ENCODE measurements at regions not wholly inside any gene's neighbourhood (a gene's known extent, or its start where the extent isn't known, plus 50 kb on each side); places are given as distances from the start of the nearest gene placed in this dataset.

DNA sequence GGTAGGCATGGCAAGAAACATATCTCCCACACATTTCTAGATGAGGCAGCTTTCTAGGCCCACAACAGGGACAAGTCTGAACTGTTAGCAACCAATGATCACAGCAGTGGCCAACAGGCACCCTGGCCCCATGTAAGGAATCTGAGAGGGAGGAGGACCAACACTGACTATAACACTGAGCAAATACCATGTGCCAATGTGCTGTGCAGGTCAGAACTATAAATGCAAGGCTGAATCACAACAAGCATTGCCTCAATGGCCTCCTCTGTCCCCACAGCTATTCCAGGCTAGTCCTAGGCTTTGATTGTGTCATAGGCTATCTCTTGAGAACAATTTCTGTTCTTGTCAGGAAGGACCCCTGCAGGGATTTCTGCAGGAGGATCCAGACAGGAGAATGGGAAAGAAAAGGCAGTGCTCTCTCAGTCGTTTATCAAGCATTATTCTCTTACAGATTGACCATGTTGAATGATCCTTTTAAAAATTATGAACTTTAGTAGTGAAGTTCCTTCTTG lies 221.2 kb downstream of the TLE1 start:
- Histone ChIP-seq H3K36me3 (ENCODE audit: control insufficient read depth, insufficient read depth, low read length) (no peaks in the 10 kb centered on the region), H3K9me3 (ENCODE audit: control insufficient read depth, low read length) (no peaks in the 10 kb centered on the region), H3K4me3 (ENCODE audit: extremely low read depth, insufficient read depth, low read length, poor library complexity, severe bottlenecking) (no peak overlapping the region), H3K27ac (ENCODE audit: low read depth, low read length, severe bottlenecking) (no peak overlapping the region), H3K4me1 (ENCODE audit: control insufficient read depth, insufficient read depth, low read length, poor library complexity, severe bottlenecking) (no peaks in the 10 kb centered on the region)
- WGBS, 2 experiments (ENCODE audit: insufficient coverage in 2 of 2) = no CpG with 5 or more reads among the region's 1 CpG

GRCh38 chr9:81466981-81467380 lies 222.4 kb downstream of the TLE1 start:
- 65 to 84% methylated on average over 2 to 3 of the region's 5 CpGs for WGBS, 2 experiments (ENCODE audit: insufficient coverage in 2 of 2)
- Histone ChIP-seq H3K4me1 (ENCODE audit: control insufficient read depth, insufficient read depth, low read length, poor library complexity, severe bottlenecking) (no peaks in the 10 kb centered on the region), H3K9me3 (ENCODE audit: control insufficient read depth, low read length) (no peaks in the 10 kb centered on the region), H3K4me3 (ENCODE audit: extremely low read depth, insufficient read depth, low read length, poor library complexity, severe bottlenecking) (no peak overlapping the region), H3K36me3 (ENCODE audit: control insufficient read depth, insufficient read depth, low read length) (no peaks in the 10 kb centered on the region), H3K27ac (ENCODE audit: low read depth, low read length, severe bottlenecking) (no peak overlapping the region)

GRCh38 chr9:81465468-81466011 lies 223.8 kb downstream of the TLE1 start:
- WGBS, 2 experiments (ENCODE audit: insufficient coverage in 2 of 2) = 93 to 98% methylated on average over 5 of the region's 6 CpGs
- no peak overlapping the region for H3K27ac ChIP-seq (ENCODE audit: low read depth, low read length, severe bottlenecking)
- no peaks in the 10 kb centered on the region for H3K36me3 ChIP-seq (ENCODE audit: control insufficient read depth, insufficient read depth, low read length)
- H3K4me1 ChIP-seq (ENCODE audit: control insufficient read depth, insufficient read depth, low read length, poor library complexity, severe bottlenecking) = no peaks in the 10 kb centered on the region
- H3K4me3 ChIP-seq (ENCODE audit: extremely low read depth, insufficient read depth, low read length, poor library complexity, severe bottlenecking) = no peak overlapping the region
- no peaks in the 10 kb centered on the region for H3K9me3 ChIP-seq (ENCODE audit: control insufficient read depth, low read length)

DNA sequence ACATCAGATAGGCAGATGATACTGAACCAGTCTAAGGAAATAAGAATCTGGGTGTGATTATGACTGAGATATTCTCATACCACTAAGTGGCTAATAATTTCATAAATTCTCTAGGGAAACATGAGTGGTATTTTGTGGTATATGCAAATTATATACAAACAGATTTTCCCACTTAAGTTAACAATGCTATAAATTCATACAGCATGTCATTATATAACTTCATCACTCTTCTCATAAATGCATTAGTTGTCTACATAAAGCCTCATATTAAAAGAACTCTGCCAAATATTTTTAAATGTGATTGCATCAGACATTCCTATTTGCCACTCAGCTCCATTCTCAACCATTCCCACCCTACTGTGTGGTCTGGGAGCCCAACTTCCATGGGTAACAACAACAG lies 226.5 kb downstream of the TLE1 start:
- Histone ChIP-seq H3K4me3 (ENCODE audit: extremely low read depth, insufficient read depth, low read length, poor library complexity, severe bottlenecking) (no peak overlapping the region), H3K4me1 (ENCODE audit: control insufficient read depth, insufficient read depth, low read length, poor library complexity, severe bottlenecking) (no peaks in the 10 kb centered on the region), H3K9me3 (ENCODE audit: control insufficient read depth, low read length) (no peaks in the 10 kb centered on the region), H3K36me3 (ENCODE audit: control insufficient read depth, insufficient read depth, low read length) (no peaks in the 10 kb centered on the region), H3K27ac (ENCODE audit: low read depth, low read length, severe bottlenecking) (no peak overlapping the region)

- Histone ChIP-seq H3K4me1 (ENCODE audit: control insufficient read depth, insufficient read depth, low read length, poor library complexity, severe bottlenecking) (no peaks in the 10 kb centered on the region), H3K9me3 (ENCODE audit: control insufficient read depth, low read length) (no peaks in the 10 kb centered on the region), H3K27ac (ENCODE audit: low read depth, low read length, severe bottlenecking) (no peak overlapping the region), H3K4me3 (ENCODE audit: extremely low read depth, insufficient read depth, low read length, poor library complexity, severe bottlenecking) (no peak overlapping the region), H3K36me3 (ENCODE audit: control insufficient read depth, insufficient read depth, low read length) (no peaks in the 10 kb centered on the region)
- 77 to 100% methylated on average over 1 to 4 of the region's 5 CpGs for WGBS, 2 experiments (ENCODE audit: insufficient coverage in 2 of 2)
Observed at GRCh38 chr9:81461196-81461595, 228.2 kb downstream of the TLE1 start.

DNA sequence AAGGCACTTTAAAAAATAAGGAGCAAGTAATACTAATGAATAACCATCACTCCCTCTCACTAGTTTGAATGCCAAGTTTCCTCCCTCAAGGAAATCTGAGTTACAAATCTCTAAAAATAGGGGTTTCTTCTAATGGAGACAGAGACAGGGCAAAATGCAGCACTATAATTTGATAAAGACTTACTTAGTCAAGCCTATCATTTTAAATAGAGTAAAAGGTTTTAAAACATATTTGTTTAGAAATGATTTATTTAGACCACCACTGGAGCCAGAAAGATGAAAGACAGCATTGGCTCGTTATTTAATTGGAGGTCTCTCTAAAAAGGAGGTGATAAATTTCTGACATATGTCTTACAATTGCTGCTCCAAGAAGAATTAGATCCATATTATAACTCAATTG lies 228.7 kb downstream of the TLE1 start:
- Histone ChIP-seq H3K9me3 (ENCODE audit: control insufficient read depth, low read length) (no peaks in the 10 kb centered on the region), H3K4me1 (ENCODE audit: control insufficient read depth, insufficient read depth, low read length, poor library complexity, severe bottlenecking) (no peaks in the 10 kb centered on the region), H3K27ac (ENCODE audit: low read depth, low read length, severe bottlenecking) (no peak overlapping the region), H3K36me3 (ENCODE audit: control insufficient read depth, insufficient read depth, low read length) (no peaks in the 10 kb centered on the region), H3K4me3 (ENCODE audit: extremely low read depth, insufficient read depth, low read length, poor library complexity, severe bottlenecking) (no peak overlapping the region)
- no CpG with 5 or more reads among the region's 1 CpG for WGBS, 2 experiments (ENCODE audit: insufficient coverage in 2 of 2)

- Histone ChIP-seq H3K9me3 (ENCODE audit: control insufficient read depth, low read length) (no peaks in the 10 kb centered on the region), H3K36me3 (ENCODE audit: control insufficient read depth, insufficient read depth, low read length) (no peaks in the 10 kb centered on the region), H3K27ac (ENCODE audit: low read depth, low read length, severe bottlenecking) (no peak overlapping the region), H3K4me1 (ENCODE audit: control insufficient read depth, insufficient read depth, low read length, poor library complexity, severe bottlenecking) (no peaks in the 10 kb centered on the region), H3K4me3 (ENCODE audit: extremely low read depth, insufficient read depth, low read length, poor library complexity, severe bottlenecking) (no peak overlapping the region)
Observed at GRCh38 chr9:81459591-81459990, 229.8 kb downstream of the TLE1 start.

DNA sequence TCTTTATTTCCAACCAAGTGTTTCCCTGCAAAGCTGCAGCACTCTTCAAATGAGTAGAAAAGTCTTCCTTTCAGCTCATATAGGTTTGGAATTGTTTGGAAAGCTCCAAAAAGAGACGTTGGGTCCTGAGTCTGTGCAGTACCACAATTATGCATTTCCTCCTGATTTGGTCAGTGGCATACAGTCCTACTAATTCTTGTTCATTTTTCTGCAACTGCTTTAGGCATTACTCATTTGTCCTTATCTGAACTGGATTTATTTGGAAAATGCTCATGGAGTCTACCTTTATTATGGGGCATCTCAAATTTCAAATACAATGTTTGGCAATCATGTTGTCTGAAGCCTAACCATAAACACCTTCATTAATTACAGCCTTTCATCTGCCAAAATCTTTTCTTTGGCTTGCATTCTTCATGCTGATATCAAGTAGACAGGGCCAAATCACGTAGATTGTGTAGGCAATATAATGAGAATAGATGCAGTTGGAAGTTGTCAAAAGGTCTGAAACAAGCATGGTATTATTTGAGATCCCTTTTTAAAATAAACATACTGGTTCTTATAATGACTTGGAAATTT lies 232.8 kb downstream of the TLE1 start:
- H3K4me3 ChIP-seq (ENCODE audit: extremely low read depth, insufficient read depth, low read length, poor library complexity, severe bottlenecking) = no peak overlapping the region
- WGBS, 2 experiments (ENCODE audit: insufficient coverage in 2 of 2) = 100% methylated on average over 1 of the region's 2 CpGs

DNA sequence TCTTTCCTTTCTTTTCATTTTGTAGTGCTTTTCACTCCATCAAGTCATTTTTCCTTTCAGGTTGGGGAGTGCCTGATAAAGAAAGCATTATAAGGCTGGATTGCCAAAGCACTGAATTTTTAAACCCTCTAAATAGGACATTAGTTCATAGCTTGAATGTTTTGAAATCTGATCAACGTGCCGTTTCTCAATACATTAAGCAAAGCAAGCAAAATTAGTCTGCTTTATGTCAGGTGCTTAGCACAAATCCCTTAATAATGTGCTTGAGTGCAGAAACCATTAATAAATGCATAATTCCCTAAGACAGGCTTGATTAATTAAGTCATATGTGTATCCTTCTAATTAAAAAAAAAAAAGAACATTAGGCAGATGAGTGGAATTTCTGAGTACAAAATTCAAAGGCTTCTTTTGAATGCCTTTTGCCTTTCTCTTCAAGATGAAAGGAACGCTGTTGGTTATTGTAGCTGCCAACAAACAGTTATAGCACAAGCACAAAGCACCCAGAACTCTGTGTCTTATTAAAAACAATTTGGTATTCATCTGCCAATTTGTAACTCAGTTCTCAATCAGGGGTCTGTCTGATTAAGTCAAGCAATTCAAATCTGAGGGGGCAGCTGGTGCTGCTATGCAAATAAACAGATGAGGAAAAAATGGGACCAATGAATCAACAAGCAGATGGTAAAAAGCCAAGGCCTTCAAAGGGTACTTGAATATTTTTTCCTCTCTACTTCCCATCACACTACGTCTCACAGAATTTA lies 233.7 kb downstream of the TLE1 start:
- H3K36me3 ChIP-seq (ENCODE audit: control insufficient read depth, insufficient read depth, low read length) = no peaks in the 10 kb centered on the region
- no peak overlapping the region for H3K4me3 ChIP-seq (ENCODE audit: extremely low read depth, insufficient read depth, low read length, poor library complexity, severe bottlenecking)
- H3K27ac ChIP-seq (ENCODE audit: low read depth, low read length, severe bottlenecking) = no peak overlapping the region
- 95% methylated on average over 4 of the region's 4 CpGs; no CpG with 5 or more reads in 1 of the 2 experiments for WGBS, 2 experiments (ENCODE audit: insufficient coverage in 2 of 2)
- no peaks in the 10 kb centered on the region for H3K4me1 ChIP-seq (ENCODE audit: control insufficient read depth, insufficient read depth, low read length, poor library complexity, severe bottlenecking)
- no peaks in the 10 kb centered on the region for H3K9me3 ChIP-seq (ENCODE audit: control insufficient read depth, low read length)

More for the DNA sequence above, 232.8 kb downstream of the TLE1 start:
- Histone ChIP-seq H3K36me3 (ENCODE audit: control insufficient read depth, insufficient read depth, low read length) (no peaks in the 10 kb centered on the region), H3K4me1 (ENCODE audit: control insufficient read depth, insufficient read depth, low read length, poor library complexity, severe bottlenecking) (no peaks in the 10 kb centered on the region), H3K9me3 (ENCODE audit: control insufficient read depth, low read length) (no peaks in the 10 kb centered on the region), H3K27ac (ENCODE audit: low read depth, low read length, severe bottlenecking) (no peak overlapping the region)

DNA sequence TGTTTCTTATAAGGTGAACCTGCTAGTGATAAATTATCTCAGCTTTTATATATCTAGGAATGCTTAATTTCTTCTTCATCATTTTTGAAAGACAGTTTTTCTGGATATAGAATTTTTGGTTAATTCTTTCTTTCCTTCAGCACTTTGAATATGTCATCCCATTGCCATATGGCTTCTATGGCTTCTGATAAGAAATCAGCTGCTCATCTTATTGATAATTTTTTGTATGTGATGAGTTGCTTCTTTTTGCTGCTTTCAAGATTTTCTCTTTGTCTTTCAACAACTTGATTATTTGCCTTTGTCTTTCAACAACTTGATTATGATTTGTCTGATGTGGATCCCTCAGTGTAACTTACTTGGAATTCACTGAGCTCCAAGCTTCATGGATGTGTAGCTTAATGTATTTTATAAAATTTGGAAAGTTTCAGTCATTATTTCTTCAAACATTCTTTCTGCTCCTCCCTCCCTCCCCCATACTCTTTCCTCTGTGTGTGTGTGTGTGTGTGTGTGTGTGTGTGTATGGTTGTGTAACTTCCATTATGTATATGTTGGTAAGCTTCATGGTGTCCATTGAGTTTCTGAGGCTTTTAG lies 243.9 kb downstream of the TLE1 start:
- Histone ChIP-seq H3K4me1 (ENCODE audit: control insufficient read depth, insufficient read depth, low read length, poor library complexity, severe bottlenecking) (no peaks in the 10 kb centered on the region), H3K36me3 (ENCODE audit: control insufficient read depth, insufficient read depth, low read length) (no peaks in the 10 kb centered on the region), H3K27ac (ENCODE audit: low read depth, low read length, severe bottlenecking) (no peak overlapping the region), H3K9me3 (ENCODE audit: control insufficient read depth, low read length) (peaks cover 10% of the 10 kb centered on the region), H3K4me3 (ENCODE audit: extremely low read depth, insufficient read depth, low read length, poor library complexity, severe bottlenecking) (no peak overlapping the region)

DNA sequence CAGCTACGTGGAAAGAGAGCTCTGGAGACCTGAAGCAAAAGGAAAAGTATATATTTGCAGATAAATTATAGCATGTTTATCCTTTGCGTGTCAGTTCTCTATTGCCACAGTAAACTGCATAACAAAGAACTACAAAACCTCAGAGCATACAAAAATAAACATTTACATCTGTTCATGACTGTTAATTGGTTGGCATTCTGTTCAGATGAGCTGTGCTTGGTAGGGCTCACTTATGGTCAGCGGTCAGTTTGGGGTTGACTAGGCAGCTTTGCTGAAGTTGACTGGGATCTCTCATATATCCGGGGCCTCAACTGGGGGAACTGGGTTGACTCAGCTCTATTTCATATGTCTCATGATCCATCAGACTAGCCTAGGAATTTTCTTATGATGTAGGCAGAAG lies 257.7 kb downstream of the TLE1 start:
- no peak overlapping the region for H3K27ac ChIP-seq (ENCODE audit: low read depth, low read length, severe bottlenecking)
- WGBS, 2 experiments (ENCODE audit: insufficient coverage in 2 of 2) = 94% methylated on average over 2 of the region's 4 CpGs; no CpG with 5 or more reads in 1 of the 2 experiments
- H3K36me3 ChIP-seq (ENCODE audit: control insufficient read depth, insufficient read depth, low read length) = no peaks in the 10 kb centered on the region
- peaks cover 9% of the 10 kb centered on the region for H3K9me3 ChIP-seq (ENCODE audit: control insufficient read depth, low read length)
- H3K4me3 ChIP-seq (ENCODE audit: extremely low read depth, insufficient read depth, low read length, poor library complexity, severe bottlenecking) = no peak overlapping the region
- no peaks in the 10 kb centered on the region for H3K4me1 ChIP-seq (ENCODE audit: control insufficient read depth, insufficient read depth, low read length, poor library complexity, severe bottlenecking)
